ENCODE measurements at regions not wholly inside any gene's neighbourhood (a gene's known extent, or its start where the extent isn't known, plus 50 kb on each side); places are given as distances from the start of the nearest gene placed in this dataset.

DNA sequence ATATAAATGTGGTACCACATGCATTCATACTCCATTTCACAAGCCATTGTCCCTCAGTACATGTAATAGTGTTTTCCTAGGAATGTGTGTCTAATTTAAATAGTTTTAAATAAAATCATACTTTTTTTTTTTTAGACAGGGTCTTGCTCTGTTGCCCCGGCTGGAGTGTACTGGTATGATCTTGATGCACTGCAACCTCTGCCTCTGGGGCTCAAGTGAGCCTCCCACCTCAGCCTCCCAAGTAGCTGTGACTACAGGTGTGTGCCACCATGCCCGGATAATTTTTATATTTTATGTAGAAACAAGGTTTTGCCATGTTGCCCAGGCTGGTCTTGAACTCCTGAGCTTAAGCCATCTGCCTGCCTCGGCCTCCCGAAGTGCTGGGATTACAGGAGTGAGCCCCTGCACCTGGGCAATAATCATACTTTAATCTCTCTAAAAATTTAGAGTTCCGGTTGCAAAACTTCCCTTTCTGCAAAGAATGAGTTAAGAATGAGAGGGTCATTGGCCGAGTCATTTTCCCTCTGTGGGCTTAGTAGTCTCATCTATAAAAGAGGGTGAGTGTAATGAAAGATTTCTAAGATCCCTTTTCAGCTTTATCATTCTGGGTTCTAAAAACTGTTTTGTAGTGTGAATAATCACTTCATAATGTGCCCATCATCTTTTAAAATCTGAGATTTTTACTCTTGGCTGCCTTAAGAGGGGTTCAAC, 116.0 kb upstream of the PELI1 start:
- no peak for TF ChIP-seq POLR2A (IDR thresholded peaks at IDR 0.05)
- TF ChIP-seq, protein P1, sequence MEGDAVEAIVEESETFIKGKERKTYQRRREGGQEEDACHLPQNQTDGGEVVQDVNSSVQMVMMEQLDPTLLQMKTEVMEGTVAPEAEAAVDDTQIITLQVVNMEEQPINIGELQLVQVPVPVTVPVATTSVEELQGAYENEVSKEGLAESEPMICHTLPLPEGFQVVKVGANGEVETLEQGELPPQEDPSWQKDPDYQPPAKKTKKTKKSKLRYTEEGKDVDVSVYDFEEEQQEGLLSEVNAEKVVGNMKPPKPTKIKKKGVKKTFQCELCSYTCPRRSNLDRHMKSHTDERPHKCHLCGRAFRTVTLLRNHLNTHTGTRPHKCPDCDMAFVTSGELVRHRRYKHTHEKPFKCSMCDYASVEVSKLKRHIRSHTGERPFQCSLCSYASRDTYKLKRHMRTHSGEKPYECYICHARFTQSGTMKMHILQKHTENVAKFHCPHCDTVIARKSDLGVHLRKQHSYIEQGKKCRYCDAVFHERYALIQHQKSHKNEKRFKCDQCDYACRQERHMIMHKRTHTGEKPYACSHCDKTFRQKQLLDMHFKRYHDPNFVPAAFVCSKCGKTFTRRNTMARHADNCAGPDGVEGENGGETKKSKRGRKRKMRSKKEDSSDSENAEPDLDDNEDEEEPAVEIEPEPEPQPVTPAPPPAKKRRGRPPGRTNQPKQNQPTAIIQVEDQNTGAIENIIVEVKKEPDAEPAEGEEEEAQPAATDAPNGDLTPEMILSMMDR (IDR thresholded peaks at IDR 0.05) = no peak
- no peak for TF ChIP-seq POLR2AphosphoS5 (IDR thresholded peaks at IDR 0.05)
- TF ChIP-seq EP300 (IDR thresholded peaks at IDR 0.05; ENCODE audit: low read depth) = no peak
